GM12865 (cell line): ENCODE measurements at regions not wholly inside any gene's neighbourhood (a gene's known extent, or its start where the extent isn't known, plus 50 kb on each side); places are given as distances from the start of the nearest gene placed in this dataset.
"Not testable (repeated sequence)": the region's sequence is repeated elsewhere in the genome, so short reads cannot be mapped to it uniquely, and the experiment has no call there.

ENCODE experiments used
- DNase-seq: peaks from one replicate; pipeline ENCODE4 v3.0.0; 2010; ENCODE audit warnings: low read depth
- H3K4me3 ChIP-seq: 2 replicates; pipeline ENCODE4 v1.5.1; 2011; ENCODE audit warnings: mild to moderate bottlenecking, low read depth, low read length, control low read depth
- TF ChIP-seq, protein P1 (sequence below): IDR thresholded peaks from 2 replicates; pipeline ENCODE4 v1.5.1; 2011; ENCODE audit warnings: low read length, control low read depth, low read depth, inconsistent platforms; ENCODE audit not compliant: insufficient read depth; ENCODE audit errors: missing control alignments

DNA sequence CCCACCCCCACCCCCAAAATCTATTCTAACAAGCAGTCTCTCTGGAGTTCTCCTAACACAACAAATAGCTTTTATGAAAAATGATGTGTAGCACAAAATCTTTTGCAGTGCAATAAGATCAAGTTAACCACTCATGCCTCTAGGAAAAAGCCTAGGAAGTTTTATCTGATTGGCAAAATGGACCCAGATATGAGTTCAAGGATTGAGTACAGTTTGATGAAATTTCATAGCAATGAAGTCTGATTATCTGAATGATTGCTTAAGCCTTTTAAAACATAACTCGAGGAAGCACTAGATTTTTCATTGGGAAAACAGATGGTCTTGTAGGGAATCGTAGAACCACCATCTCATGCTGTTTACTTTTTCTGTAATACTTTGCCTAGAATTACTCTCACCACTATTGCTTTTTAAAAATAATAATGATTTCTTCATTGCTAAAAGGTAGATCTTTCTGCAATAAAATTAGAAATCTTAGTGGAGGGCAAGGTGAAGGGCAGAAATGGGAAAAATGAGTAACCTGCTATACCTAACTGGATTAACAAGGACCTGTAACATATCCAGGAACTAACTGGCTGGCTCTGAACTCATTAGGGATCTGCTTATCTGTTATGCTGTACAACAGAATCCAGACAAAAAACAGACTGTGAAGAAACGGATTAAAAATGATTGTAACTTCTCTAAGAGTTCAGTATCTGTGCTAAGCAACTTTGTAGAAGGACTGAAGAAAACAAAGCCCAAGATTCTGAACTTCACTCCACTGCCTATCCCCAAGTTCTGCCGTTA is 73.7 kb upstream of the ETAA1 start:
- H3K4me3 ChIP-seq = no peak overlapping the region
- no peak for DNase-seq
- TF ChIP-seq, protein P1, sequence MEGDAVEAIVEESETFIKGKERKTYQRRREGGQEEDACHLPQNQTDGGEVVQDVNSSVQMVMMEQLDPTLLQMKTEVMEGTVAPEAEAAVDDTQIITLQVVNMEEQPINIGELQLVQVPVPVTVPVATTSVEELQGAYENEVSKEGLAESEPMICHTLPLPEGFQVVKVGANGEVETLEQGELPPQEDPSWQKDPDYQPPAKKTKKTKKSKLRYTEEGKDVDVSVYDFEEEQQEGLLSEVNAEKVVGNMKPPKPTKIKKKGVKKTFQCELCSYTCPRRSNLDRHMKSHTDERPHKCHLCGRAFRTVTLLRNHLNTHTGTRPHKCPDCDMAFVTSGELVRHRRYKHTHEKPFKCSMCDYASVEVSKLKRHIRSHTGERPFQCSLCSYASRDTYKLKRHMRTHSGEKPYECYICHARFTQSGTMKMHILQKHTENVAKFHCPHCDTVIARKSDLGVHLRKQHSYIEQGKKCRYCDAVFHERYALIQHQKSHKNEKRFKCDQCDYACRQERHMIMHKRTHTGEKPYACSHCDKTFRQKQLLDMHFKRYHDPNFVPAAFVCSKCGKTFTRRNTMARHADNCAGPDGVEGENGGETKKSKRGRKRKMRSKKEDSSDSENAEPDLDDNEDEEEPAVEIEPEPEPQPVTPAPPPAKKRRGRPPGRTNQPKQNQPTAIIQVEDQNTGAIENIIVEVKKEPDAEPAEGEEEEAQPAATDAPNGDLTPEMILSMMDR = no peak

GRCh38 chr2:67329513-67329912 is 67.6 kb upstream of the ETAA1 start:
- DNase-seq = no peak
- TF ChIP-seq, protein P1 = no peak
- H3K4me3 ChIP-seq = no peak overlapping the region

- DNase-seq = no peak
- no peak overlapping the region for H3K4me3 ChIP-seq
- TF ChIP-seq, protein P1 = no peak
Measured at GRCh38 chr2:67329951-67330350, 67.2 kb upstream of the ETAA1 start.

GRCh38 chr2:67331419-67332086 is 65.6 kb upstream of the ETAA1 start:
- not testable (repeated sequence) for DNase-seq, H3K4me3 ChIP-seq

- no peak for DNase-seq
- TF ChIP-seq, protein P1 = no peak
Measured at GRCh38 chr2:67337903-67338302, 59.2 kb upstream of the ETAA1 start.

GRCh38 chr2:67338601-67339233 is 58.4 kb upstream of the ETAA1 start:
- no peak for DNase-seq
- TF ChIP-seq, protein P1 = no peak
- no peak overlapping the region for H3K4me3 ChIP-seq

More at GRCh38 chr2:67337903-67338302, 59.2 kb upstream of the ETAA1 start:
- no peak overlapping the region for H3K4me3 ChIP-seq

GRCh38 chr2:67339234-67339885 is 57.8 kb upstream of the ETAA1 start:
- TF ChIP-seq, protein P1 = no peak
- no peak for DNase-seq
- no peak overlapping the region for H3K4me3 ChIP-seq
